ENCODE measurements at regions not wholly inside any gene's neighbourhood (a gene's known extent, or its start where the extent isn't known, plus 50 kb on each side); places are given as distances from the start of the nearest gene placed in this dataset.

- intact Hi-C loops (cut with DNase I): no loop called here
- TF ChIP-seq POLR2A (IDR thresholded peaks at IDR 0.05) (no peak), POLR2AphosphoS5 (IDR thresholded peaks at IDR 0.05; ENCODE audit: insufficient read depth in 1 of 2, low read depth in 1 of 2) (no peak)
- TF ChIP-seq, protein P1, sequence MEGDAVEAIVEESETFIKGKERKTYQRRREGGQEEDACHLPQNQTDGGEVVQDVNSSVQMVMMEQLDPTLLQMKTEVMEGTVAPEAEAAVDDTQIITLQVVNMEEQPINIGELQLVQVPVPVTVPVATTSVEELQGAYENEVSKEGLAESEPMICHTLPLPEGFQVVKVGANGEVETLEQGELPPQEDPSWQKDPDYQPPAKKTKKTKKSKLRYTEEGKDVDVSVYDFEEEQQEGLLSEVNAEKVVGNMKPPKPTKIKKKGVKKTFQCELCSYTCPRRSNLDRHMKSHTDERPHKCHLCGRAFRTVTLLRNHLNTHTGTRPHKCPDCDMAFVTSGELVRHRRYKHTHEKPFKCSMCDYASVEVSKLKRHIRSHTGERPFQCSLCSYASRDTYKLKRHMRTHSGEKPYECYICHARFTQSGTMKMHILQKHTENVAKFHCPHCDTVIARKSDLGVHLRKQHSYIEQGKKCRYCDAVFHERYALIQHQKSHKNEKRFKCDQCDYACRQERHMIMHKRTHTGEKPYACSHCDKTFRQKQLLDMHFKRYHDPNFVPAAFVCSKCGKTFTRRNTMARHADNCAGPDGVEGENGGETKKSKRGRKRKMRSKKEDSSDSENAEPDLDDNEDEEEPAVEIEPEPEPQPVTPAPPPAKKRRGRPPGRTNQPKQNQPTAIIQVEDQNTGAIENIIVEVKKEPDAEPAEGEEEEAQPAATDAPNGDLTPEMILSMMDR (IDR thresholded peaks at IDR 0.05): no peak
- no peak overlapping the region for H3K27ac ChIP-seq
Measured at GRCh38 chr7:109224100-109224499, 654.4 kb downstream of the DNAJB9 start.

DNA sequence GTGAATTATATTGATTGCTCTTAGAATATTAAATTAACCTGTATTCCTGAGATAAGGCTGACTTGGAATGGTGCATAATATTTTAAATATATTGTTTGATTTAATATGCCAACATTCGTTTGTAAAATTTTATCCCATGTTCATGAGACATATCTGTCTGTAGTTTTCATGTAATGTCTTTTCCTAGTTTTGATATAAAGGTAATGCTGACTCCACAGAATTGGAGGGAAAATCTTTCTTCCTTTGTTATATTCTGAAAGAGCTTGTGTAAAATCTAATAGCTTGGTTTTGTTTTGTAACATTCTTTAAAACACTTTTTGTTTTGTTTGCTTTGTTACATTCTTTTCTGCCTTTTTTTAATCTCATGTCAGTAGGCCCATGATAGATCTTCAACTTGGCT, 657.0 kb downstream of the DNAJB9 start:
- DNase-seq (ENCODE audit: extremely low spot score in 2 of 2): no peak
- Histone ChIP-seq H3K4me1 (no peaks in the 10 kb centered on the region), H3K27me3 (no peaks in the 10 kb centered on the region), H3K36me3 (no peaks in the 10 kb centered on the region), H3K9me3 (no peaks in the 10 kb centered on the region), H3K27ac (no peak overlapping the region), H3K4me3 (no peak overlapping the region)
- intact Hi-C loops (cut with DNase I): no loop called here
- TF ChIP-seq, protein P1 (IDR thresholded peaks at IDR 0.05): no peak
- no peak for TF ChIP-seq POLR2AphosphoS5 (IDR thresholded peaks at IDR 0.05; ENCODE audit: insufficient read depth in 1 of 2, low read depth in 1 of 2)
- TF ChIP-seq POLR2A (IDR thresholded peaks at IDR 0.05): no peak

More at GRCh38 chr7:109224100-109224499, 654.4 kb downstream of the DNAJB9 start:
- no peak overlapping the region for H3K4me3 ChIP-seq
- H3K27me3 ChIP-seq: no peaks in the 10 kb centered on the region
- DNase-seq (ENCODE audit: extremely low spot score in 2 of 2): no peak
- no peaks in the 10 kb centered on the region for H3K4me1 ChIP-seq
- no peaks in the 10 kb centered on the region for H3K9me3 ChIP-seq
- no peaks in the 10 kb centered on the region for H3K36me3 ChIP-seq

- no peaks in the 10 kb centered on the region for H3K27me3 ChIP-seq
- no peak overlapping the region for H3K4me3 ChIP-seq
- H3K27ac ChIP-seq: no peak overlapping the region
- H3K4me1 ChIP-seq: no peaks in the 10 kb centered on the region
- DNase-seq (ENCODE audit: extremely low spot score in 2 of 2): no peak
- no peaks in the 10 kb centered on the region for H3K36me3 ChIP-seq
- TF ChIP-seq, protein P1 (IDR thresholded peaks at IDR 0.05): no peak
- no peak for TF ChIP-seq POLR2AphosphoS5 (IDR thresholded peaks at IDR 0.05; ENCODE audit: insufficient read depth in 1 of 2, low read depth in 1 of 2)
- TF ChIP-seq POLR2A (IDR thresholded peaks at IDR 0.05): no peak
- intact Hi-C loops (cut with DNase I): no loop called here
- no peaks in the 10 kb centered on the region for H3K9me3 ChIP-seq
Measured at GRCh38 chr7:109235316-109235715, 665.6 kb downstream of the DNAJB9 start.

DNA sequence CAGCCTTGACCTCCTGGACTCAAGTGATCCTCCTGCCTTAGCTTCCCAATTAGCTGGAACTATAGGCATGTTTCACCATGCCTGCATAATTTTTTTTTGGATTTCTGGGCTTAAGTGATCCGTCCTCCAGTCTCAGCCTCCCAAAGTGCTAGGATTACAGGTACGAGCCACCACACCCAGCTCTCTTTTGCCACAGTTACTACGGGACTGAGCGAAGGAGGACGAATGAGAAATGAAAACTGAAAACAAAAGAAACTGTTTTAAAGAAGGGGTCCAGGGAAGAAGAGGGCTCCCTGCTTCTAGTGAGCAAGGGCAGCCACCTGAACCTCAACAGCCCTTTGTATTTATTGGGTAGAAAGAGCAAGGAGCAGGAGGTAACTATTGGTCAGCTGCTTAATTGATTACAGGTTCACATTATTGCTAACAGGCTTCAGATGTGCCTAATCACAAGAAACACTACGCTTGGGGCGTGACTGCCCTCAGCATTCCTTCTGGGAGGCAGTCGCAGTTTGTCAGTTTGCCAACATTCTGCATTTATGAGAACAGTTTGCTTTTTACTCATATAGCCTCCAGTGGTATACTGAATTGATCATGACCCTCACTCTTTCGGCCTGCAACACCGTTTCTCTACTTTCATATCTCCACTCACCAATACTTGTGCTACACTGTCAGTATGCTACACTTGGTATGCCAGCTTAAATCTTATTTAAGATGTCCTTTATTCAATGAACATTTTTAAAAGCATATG, 676.8 kb downstream of the DNAJB9 start:
- intact Hi-C loops (cut with DNase I): no loop called here
- Histone ChIP-seq H3K4me1 (no peaks in the 10 kb centered on the region), H3K27ac (no peak overlapping the region), H3K4me3 (no peak overlapping the region), H3K27me3 (no peaks in the 10 kb centered on the region), H3K9me3 (no peaks in the 10 kb centered on the region), H3K36me3 (no peaks in the 10 kb centered on the region)
- TF ChIP-seq, protein P1 (IDR thresholded peaks at IDR 0.05): no peak
- no peak for TF ChIP-seq POLR2AphosphoS5 (IDR thresholded peaks at IDR 0.05; ENCODE audit: insufficient read depth in 1 of 2, low read depth in 1 of 2)
- no peak for TF ChIP-seq POLR2A (IDR thresholded peaks at IDR 0.05)
- no peak for DNase-seq (ENCODE audit: extremely low spot score in 2 of 2)
